ENCODE measurements at regions not wholly inside any gene's neighbourhood (a gene's known extent, or its start where the extent isn't known, plus 50 kb on each side); places are given as distances from the start of the nearest gene placed in this dataset.

GRCh38 chr17:34780438-34780837, 180.8 kb downstream of the CCT6B start:
- DNase-seq (ENCODE audit: low spot score) (no peak), ATAC-seq (no peak)

- no peak for DNase-seq (ENCODE audit: low spot score)
- ATAC-seq: no peak
Observed at GRCh38 chr17:34776456-34777443, 184.5 kb downstream of the CCT6B start.

DNA sequence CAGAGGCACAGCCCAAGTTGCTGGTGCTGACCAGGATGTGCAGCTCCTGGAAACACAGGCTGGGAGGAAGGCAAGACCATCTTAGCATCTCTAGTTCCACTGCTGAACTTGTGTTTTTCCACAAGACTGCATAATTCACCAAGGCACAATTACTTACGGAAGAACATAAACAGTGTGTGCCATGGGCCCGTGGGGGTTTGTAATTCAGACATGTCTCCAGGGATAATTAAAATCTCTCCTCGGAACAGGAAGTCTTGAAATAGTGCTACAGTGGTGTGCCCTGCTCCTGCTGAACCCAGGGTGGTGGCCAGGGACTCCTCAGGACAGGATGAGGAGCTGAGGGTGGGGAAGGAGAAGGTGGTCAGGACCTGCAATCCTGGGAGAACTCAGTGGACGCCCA, 188.2 kb downstream of the CCT6B start:
- no peak for DNase-seq (ENCODE audit: low spot score)
- no peak for ATAC-seq

DNA sequence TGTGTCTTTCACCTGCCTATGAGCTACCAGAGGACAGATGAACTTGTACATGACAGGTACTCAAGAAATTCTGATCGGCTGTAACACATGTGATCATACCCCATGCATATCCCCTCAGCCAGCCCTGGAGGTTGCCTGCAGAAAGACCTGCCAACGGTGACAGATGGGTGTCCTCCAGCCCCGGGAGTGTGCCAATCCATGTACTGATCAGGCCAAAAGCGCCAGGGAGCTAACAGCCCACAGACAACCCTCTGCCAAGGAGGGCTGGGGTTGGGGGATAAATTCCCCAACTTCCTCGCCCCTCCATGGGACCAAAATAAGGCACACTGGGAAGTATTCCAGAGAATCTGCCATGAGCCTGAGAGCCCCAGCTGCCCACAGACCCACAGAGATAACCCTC, 189.4 kb downstream of the CCT6B start:
- no peak for ATAC-seq
- no peak for DNase-seq (ENCODE audit: low spot score)

DNA sequence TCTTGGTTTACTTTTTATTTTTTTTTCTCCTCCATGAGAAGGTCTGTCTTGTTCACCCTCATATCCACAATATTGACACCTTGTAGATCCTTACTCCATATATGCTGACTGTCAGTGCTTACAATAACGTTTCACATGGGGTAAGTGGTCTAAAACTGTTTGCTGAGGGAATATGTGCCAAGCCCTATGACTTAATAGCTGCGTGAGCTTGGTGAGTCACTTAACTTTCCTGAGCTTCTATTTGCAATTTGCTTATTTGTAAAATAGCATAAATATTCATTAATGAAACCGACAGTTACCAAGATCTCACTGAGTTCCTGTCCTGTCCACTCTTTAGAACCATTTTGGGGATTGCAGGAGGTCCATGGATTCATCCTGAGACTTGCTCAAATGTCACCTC, 190.7 kb downstream of the CCT6B start:
- DNase-seq (ENCODE audit: low spot score) (no peak), ATAC-seq (no peak)

DNA sequence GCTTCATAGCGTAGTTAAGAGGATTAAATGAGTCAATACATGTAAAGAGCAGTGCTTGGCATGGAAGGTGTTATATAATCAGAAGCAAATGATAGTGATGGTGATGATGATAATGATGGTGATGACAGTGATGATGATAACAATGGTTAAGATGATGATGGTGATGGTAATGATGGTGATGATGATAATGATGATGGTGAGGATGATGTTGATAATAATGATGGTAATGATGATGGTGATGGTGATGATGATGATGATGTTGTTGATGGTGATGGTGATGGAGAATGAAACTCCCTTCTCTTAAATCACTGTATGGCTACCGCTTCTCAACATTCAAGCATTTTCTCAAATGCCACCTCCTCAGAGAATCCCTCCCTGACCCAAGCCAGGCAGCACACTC, 190.5 kb downstream of the TMEM132E start:
- ATAC-seq (no peak), DNase-seq (ENCODE audit: low spot score) (no peak)

GRCh38 chr17:34769049-34769448, 189.7 kb downstream of the TMEM132E start:
- no peak for DNase-seq (ENCODE audit: low spot score)
- ATAC-seq: no peak

DNA sequence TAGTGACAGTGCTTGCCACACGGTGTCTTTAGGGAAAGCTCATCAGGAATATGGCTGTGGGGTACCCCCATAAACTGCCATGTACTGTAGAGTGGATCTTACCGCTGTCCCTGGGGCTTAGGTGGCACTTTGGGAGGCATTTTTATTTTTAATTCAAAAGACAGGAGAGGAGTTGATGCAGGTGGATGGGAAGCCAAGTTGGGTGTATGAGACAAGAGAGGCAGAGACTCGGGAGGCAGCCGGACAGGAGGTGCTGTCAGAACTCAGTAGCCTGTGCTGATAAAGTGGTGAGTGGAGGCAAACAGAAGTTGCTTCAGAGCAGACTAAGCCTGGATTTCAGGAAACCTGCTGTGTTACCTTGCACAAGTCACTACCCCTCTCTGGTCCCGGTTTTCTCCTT, 185.9 kb downstream of the TMEM132E start:
- ATAC-seq (no peak), DNase-seq (ENCODE audit: low spot score) (no peak)

DNA sequence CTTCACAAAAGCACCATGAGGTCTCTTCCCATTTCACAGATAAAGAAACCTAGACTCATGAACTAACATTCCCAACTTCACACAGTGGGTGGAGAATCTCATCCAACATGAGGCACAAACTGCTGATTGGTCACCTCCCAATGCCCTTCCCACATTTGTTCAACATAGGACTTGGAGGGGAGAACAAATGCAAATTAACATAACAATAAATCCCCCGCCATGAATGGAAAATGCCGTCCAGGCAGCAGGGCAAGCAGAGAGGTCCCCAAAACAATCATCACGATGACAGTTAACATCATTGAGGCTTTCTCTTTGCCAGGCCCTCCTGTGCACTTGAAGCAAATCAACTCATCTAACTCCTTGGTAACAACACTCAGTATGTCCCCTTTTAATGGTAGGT, 185.3 kb downstream of the TMEM132E start:
- ATAC-seq (no peak), DNase-seq (ENCODE audit: low spot score) (no peak)

DNA sequence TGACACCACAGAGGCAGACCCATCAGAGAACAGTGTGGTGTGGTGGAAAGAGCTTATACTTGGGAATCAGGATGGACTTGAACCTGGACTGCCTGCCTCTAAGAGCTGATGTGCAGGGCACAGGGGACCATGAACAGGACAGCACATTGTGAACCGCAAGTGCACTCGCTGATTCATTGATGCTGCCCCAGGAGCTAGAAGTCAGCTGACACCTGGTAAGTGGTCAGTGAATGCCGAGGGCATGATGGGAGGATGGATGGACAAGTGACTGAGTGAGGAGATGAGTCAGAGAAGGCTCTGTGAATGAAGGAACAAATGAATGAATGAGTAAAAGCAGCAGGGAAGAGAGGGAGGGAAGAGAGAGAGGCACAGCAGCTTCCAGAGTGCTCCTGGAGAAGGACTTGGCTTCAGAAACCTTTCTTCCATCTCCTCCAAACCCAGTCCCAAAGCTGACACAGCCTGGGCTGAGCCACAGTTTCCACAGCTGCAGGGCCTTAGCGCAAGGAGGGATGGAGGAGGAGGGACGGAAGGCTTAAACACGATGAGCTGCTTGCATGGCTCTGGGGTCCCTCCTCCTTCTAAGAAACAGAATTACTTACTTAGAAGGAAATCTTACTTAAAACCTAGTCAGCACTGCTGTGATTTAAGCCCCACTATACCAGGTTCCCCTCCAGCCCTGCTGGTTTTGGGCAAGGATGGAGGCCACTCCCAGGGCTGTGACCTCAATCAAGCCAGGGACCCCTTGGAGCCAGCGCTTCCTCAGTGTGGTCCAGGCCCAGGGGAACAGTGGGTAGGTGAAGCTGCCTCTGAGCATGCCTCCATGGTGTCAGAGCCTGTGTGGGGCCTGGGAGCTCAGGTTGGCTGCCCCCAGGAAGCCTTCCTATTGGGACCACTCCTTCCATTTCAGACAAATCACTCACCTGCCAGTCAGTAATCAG, 184.6 kb downstream of the TMEM132E start:
- ATAC-seq: no peak

DNA sequence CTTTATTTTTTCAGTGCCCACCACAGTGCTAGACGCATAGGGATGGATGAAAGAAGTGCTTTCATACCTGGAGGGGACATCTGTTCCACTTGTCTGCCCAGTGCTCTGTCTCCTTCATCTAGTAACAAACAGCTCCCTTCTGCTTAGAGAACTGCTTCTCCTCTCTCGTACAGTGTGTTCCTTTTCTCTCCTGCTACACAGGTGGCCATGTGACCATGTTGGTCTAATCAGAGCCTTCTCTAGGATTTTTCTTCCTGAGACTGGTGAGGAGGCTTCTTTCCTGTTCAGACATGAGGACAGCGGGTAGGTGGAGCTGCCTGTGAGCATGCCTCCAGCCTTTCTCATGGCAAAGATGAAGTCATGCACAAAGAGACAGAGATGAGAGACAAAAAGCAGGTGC, 182.7 kb downstream of the TMEM132E start:
- no peak for DNase-seq (ENCODE audit: low spot score)

More for the DNA sequence above, 184.6 kb downstream of the TMEM132E start:
- DNase-seq (ENCODE audit: low spot score): no peak

DNA sequence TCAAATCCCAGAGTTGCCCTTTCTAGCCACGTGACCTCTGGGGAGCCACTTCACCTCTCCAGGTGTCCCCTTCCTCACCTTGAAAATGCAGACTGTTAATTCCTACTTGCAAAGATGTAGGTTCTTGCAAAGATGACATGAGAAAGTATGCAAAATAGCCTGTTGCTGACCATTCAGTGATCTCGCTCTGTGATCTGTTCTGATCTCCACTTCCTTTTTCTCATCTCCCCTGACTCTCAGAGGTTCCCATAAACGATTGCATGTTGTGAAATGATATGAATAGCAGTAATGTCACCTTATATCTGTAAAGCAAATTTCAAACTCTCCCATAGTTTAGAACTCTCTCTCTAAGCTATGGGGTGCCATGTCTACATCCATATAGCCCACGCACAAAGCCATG, 182.3 kb downstream of the TMEM132E start:
- DNase-seq (ENCODE audit: low spot score) (no peak), ATAC-seq (no peak)

More for the DNA sequence above, 182.7 kb downstream of the TMEM132E start:
- no peak for ATAC-seq

- ATAC-seq: no peak
- no peak for DNase-seq (ENCODE audit: low spot score)
Observed at GRCh38 chr17:34760931-34761495, 181.6 kb downstream of the TMEM132E start.

- ATAC-seq: no peak
- no peak for DNase-seq (ENCODE audit: low spot score)
Observed at GRCh38 chr17:34758718-34759117, 179.3 kb downstream of the TMEM132E start.

- DNase-seq (ENCODE audit: low spot score): no peak
Observed at GRCh38 chr17:34758316-34758715, 178.9 kb downstream of the TMEM132E start.

GRCh38 chr17:34757611-34758010, 178.2 kb downstream of the TMEM132E start:
- DNase-seq (ENCODE audit: low spot score) (no peak), ATAC-seq (no peak)

More at GRCh38 chr17:34758316-34758715, 178.9 kb downstream of the TMEM132E start:
- ATAC-seq: no peak

GRCh38 chr17:34757106-34757505, 177.7 kb downstream of the TMEM132E start:
- ATAC-seq: no peak
- DNase-seq (ENCODE audit: low spot score): no peak

GRCh38 chr17:34756637-34757021, 177.2 kb downstream of the TMEM132E start:
- ATAC-seq (no peak), DNase-seq (ENCODE audit: low spot score) (no peak)

DNA sequence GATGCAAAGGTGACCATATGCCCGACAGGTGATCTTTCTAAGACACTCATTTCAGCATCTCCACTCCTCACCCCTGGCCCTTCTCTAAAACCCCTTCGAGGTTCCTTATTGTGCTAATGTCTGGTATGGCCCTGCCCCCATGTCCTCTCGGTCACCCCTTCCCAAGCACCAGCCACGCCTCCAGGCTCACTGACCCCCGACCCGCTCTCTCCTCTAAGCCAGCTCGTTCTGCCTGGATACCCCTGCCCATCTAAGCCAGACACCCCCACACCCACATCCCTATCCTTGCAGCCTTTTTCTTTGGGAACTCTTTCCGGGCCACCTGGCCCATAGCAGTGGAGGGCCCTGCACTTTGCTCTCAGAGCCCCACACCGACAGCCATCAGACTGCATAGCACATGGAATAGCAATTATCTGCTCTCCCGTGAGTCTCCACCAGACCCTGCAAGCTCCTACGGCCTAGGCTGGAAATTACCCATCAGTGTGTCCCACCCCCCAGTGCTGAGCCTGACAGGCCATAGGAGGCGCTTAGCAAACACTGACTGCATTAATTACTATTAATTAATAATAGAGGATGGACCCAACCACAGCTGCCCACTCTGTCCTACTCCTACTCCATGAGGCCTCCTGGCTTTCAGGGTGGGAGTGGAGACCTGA, 176.7 kb downstream of the TMEM132E start:
- ATAC-seq: no peak
- DNase-seq (ENCODE audit: low spot score): no peak

DNA sequence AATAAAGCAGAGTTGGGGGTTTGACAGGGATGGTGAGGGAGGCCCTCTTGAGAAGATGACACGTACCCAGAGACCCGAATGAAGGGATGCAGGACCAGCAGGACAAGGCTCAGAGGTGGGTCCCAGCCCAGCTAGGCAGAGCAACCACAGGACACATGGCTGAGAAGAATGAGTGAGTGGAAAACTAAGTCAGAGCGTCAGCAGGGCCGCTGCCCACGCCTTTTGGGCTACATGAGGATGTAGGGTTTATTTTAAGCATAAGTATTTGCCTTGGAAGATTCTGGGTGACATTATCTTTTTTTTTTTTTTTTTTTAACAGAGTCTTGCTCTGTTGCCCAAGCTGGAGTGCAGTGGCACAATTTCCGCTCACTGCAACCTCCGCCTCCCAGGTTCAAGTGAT, 176.0 kb downstream of the TMEM132E start:
- no peak for ATAC-seq

GRCh38 chr17:34750004-34750403, 170.6 kb downstream of the TMEM132E start:
- DNase-seq (ENCODE audit: low spot score): no peak
- ATAC-seq: no peak

More for the DNA sequence above, 176.0 kb downstream of the TMEM132E start:
- no peak for DNase-seq (ENCODE audit: low spot score)
